Activated CD4-positive, CD25-positive, alpha-beta regulatory T cell treated with anti-CD3 and anti-CD28 coated beads, Interleukin-2, amount 50 U/mL, for 16 hours (primary cell): ENCODE measurements at regions not wholly inside any gene's neighbourhood (a gene's known extent, or its start where the extent isn't known, plus 50 kb on each side); places are given as distances from the start of the nearest gene placed in this dataset.

Experiments
- DNase-seq: peaks from one replicate; pipeline ENCODE4 v3.0.0-alpha.2; 2020; ENCODE audit warnings: low read depth, low spot score

GRCh38 chr2:176729706-176730569 lies 460.7 kb downstream of the MTX2 start:
- no peak for DNase-seq

DNA sequence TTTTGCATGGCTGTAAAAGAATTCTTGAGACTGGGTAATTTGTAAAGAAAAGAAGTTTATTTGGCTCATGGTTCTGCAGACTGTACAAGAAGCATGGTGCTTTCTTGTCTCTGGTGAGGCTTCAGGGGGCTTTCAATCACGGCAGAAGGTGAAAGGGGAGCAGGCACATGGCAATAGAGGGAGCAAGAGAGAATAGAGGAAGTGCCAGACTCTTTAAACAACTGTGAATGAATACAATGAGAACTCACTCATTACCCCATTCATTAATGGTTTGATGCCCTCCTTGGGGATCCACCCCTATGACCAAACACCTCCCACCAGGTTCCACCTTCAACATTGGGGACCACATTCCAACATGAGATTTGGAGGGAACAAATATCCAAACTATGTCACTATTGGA lies 463.5 kb downstream of the MTX2 start:
- no peak for DNase-seq

DNA sequence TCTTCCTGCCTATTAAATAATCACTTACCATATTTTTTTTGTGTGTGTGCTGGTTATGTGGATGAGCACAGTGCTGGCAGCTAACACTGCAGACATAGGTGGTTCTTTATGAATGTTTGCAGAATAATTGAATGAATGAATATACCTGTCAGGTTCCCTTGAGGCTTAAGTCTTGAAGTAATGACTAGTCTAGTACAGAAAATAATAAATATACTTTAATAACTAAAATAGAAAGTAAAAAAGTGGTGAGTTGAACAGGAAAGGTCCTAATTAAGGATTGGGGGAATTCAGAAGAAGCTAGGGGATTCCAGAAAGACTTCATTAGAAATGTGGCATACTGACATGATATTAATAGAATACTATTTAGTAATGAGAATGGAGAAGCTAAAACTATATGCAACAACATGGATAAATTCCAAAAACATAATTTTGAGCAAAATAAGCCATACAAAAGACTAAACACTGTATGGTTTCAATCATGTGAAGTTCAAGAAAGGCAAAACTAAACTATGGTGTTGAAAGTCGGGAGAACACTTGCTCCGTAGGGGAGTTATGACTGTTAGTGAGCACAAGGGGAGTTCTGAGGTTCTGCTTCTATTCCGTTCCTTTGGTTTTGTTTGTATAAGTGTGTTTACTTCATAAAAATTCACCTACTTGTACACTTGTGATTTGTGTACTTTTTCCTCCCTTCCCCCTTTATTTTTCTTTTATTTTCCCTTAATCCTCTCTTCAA lies 464.6 kb downstream of the MTX2 start:
- no peak for DNase-seq

DNA sequence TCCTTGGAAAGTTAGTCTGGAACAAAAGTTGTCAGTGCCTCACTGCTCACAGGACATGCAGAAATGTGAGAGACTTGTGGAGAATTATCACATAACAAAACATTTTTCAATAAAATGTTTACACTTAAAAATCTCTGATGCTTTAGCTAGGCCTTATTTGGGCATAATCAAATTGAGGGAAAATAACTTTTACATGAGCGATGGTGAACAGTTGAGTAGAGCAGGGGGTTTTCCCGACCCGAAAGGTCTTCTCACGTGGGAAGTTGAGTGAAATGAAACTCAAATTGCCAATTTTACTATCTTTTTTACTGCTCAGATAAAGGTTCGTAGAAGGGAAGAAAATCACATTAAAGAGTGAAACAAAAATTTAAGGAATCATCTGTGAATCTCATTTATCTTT lies 465.6 kb downstream of the MTX2 start:
- no peak for DNase-seq

DNA sequence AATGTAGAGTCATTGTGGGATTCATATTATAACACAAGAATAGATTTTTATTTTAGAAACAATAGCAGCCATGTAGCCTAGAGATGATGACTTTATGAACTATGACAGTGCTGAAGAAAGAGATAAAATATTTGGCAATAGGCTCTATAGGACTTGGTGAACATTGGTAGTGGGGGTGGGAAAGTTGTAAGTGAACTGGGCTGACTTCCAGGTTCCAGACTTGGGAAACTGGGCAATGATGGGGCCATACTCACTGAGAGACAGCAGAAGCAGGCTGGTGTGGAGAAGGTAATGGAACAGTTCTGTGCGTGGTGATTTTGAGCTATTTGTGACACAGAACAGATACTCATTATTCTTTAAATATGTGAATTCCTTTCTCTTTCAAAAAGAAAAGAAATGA lies 470.3 kb upstream of the HNRNPA3 start:
- DNase-seq, result no peak

GRCh38 chr2:176743671-176744070 lies 468.9 kb upstream of the HNRNPA3 start:
- DNase-seq, result no peak

GRCh38 chr2:176744146-176744545 lies 468.4 kb upstream of the HNRNPA3 start:
- no peak for DNase-seq

GRCh38 chr2:176745543-176746200 lies 466.9 kb upstream of the HNRNPA3 start:
- no peak for DNase-seq

GRCh38 chr2:176746411-176746810 lies 466.2 kb upstream of the HNRNPA3 start:
- no peak for DNase-seq

DNA sequence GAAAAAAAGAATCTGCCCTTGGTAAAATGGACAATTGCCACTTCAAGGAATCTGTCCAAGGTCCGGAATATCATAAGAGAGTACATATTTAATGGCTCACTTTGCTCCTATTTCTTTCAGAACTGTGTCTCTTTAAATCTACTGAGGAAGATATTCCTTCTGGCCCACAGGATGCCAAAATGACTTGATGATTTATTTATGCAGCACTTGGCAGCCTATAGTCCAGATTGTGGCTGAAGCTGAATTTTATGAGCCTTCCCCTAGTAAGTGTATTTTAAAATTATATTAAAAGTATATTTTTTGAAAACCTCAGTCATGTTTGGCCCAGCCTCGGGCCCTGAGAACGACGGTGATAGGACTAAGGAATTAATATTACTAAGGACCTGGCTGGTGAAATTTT lies 465.1 kb upstream of the HNRNPA3 start:
- no peak for DNase-seq

DNA sequence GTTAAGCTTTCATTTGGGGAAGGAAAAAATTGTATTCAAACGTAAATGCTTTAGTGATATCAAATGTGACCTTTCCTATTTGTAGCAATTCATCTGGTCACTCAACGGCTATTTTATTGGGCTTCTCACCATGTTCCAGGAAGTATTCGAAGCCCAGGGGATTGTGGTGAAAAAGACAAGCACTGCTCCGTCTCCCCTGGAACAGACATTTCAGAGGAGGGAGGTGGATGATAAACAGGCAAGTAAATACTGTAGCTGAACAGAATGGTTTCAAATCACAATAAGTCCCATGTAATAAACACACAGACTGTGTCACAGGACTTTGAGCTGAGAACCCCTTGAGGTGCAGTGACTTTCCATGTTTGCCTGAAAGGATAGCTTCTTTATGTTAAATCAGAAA lies 464.7 kb upstream of the HNRNPA3 start:
- DNase-seq, result no peak

- DNase-seq, result no peak
Measured at GRCh38 chr2:176748662-176749061, 463.9 kb upstream of the HNRNPA3 start.

- no peak for DNase-seq
Measured at GRCh38 chr2:176751314-176752227, 461.0 kb upstream of the HNRNPA3 start.

DNA sequence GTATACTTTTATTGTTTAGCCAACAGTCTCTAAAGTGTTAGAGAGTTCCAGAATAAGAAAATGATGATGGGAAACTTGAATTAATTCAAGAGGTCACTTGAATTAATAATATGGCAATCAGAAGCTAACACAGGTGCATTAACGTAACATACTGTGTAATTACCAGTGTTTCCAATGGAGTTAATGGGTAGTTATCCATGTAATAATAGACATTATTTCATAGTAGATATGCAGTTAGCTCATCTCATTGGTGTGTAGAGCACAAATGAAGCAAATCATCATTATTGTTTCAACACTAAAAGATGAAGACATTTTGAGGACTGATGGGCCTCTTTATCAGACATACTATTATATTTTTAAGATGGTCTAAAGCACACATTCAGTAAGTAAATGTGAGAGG lies 460.3 kb upstream of the HNRNPA3 start:
- DNase-seq, result no peak

GRCh38 chr2:176753205-176753604 lies 459.4 kb upstream of the HNRNPA3 start:
- DNase-seq, result no peak

GRCh38 chr2:176753752-176754474 lies 458.7 kb upstream of the HNRNPA3 start:
- no peak for DNase-seq

DNA sequence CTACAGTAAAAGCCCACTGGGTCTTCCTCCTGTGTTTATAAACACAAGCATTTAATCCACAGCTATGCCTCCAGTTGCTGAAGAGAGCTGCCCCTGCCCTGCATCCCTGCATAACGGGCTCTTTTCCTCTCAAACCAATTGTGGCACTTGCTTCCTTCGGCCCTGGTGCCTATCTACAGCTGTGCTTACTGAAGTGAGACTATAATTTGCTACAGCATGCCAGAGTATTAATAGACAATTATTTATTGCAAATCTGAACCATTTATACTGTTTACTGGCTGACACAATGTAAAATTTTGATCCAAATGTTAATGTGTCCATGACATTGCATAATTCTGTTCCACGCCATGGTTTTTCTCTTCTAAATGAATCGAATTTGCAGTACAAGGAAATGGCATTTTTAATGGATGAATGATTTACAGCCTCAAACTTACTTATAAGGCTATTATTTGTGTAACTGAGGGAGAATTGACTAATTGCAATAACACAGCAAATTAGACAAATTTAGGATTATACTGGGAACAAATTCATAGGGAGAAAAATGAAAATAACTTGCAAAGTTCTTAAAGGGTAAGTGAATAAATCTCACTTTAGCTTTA lies 457.0 kb upstream of the HNRNPA3 start:
- no peak for DNase-seq

DNA sequence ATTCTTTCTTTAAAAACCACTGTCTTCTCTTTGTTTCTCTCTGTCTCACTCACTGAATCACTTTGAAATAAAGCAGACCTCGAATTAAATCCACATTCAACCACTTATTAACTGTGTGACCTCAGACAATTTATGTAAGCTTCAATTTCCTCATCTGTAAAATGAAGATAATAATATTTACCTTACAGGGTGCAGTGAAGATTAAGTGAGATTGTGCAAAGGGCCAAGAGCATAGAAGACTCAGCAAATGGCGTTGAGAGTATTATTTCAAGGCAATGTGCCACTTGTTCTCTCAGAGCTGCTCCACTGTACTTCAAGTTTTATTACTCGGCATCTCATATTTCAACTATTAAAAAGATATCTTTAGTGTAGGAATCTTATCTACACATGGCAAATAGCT lies 454.2 kb upstream of the HNRNPA3 start:
- no peak for DNase-seq

- no peak for DNase-seq
Measured at GRCh38 chr2:176760439-176760838, 452.2 kb upstream of the HNRNPA3 start.

- no peak for DNase-seq
Measured at GRCh38 chr2:176763130-176763529, 449.5 kb upstream of the HNRNPA3 start.
